HG03521 (cell line): ENCODE measurements at regions not wholly inside any gene's neighbourhood (a gene's known extent, or its start where the extent isn't known, plus 50 kb on each side); places are given as distances from the start of the nearest gene placed in this dataset.
"Not testable (repeated sequence)": the region's sequence is repeated elsewhere in the genome, so short reads cannot be mapped to it uniquely, and the experiment has no call there.

Source experiments
- ATAC-seq: cut with Tn5 transposase; IDR thresholded peaks from one replicate; pipeline ENCODE4 v1.9.1; 2021; ENCODE audit warnings: mild to moderate bottlenecking, moderate library complexity; ENCODE audit not compliant: unreplicated experiment

GRCh38 chr5:51652980-51653379, 269.7 kb downstream of the ISL1 start:
- no peak for ATAC-seq

GRCh38 chr5:51657340-51658240, 274.3 kb downstream of the ISL1 start:
- no peak for ATAC-seq

GRCh38 chr5:51661646-51662265, 278.5 kb downstream of the ISL1 start:
- ATAC-seq = no peak

- no peak for ATAC-seq
These were observed 281.4 kb downstream of the ISL1 start for GRCh38 chr5:51664491-51665250.

GRCh38 chr5:51665251-51665593, 282.0 kb downstream of the ISL1 start:
- ATAC-seq = no peak

- no peak for ATAC-seq
These were observed 285.8 kb downstream of the ISL1 start for GRCh38 chr5:51669095-51669494.

GRCh38 chr5:51678330-51678729, 295.1 kb downstream of the ISL1 start:
- ATAC-seq = no peak

GRCh38 chr5:51679286-51679685, 296.0 kb downstream of the ISL1 start:
- no peak for ATAC-seq

GRCh38 chr5:51684794-51685355, 301.6 kb downstream of the ISL1 start:
- ATAC-seq = no peak

GRCh38 chr5:51685419-51685818, 302.2 kb downstream of the ISL1 start:
- ATAC-seq = no peak

GRCh38 chr5:51686622-51687021, 303.4 kb downstream of the ISL1 start:
- ATAC-seq = no peak

- no peak for ATAC-seq
These were observed 308.4 kb downstream of the ISL1 start for GRCh38 chr5:51691538-51692079.

GRCh38 chr5:51694826-51695225, 311.6 kb downstream of the ISL1 start:
- ATAC-seq = no peak

- no peak for ATAC-seq
These were observed 312.9 kb downstream of the ISL1 start for GRCh38 chr5:51696122-51696521.

GRCh38 chr5:51702046-51702445, 318.8 kb downstream of the ISL1 start:
- ATAC-seq = not testable (repeated sequence)

- ATAC-seq = no peak
These were observed 329.0 kb downstream of the ISL1 start for GRCh38 chr5:51712201-51712600.

GRCh38 chr5:51715445-51715844, 332.2 kb downstream of the ISL1 start:
- ATAC-seq = not testable (repeated sequence)

- no peak for ATAC-seq
These were observed 348.3 kb downstream of the ISL1 start for GRCh38 chr5:51731421-51732029.

- ATAC-seq = no peak
These were observed 349.1 kb downstream of the ISL1 start for GRCh38 chr5:51732304-51732703.

- ATAC-seq = no peak
These were observed 351.4 kb downstream of the ISL1 start for GRCh38 chr5:51734677-51735076.

GRCh38 chr5:51746023-51746422, 362.8 kb downstream of the ISL1 start:
- no peak for ATAC-seq
